ENCODE measurements at regions not wholly inside any gene's neighbourhood (a gene's known extent, or its start where the extent isn't known, plus 50 kb on each side); places are given as distances from the start of the nearest gene placed in this dataset.

DNA sequence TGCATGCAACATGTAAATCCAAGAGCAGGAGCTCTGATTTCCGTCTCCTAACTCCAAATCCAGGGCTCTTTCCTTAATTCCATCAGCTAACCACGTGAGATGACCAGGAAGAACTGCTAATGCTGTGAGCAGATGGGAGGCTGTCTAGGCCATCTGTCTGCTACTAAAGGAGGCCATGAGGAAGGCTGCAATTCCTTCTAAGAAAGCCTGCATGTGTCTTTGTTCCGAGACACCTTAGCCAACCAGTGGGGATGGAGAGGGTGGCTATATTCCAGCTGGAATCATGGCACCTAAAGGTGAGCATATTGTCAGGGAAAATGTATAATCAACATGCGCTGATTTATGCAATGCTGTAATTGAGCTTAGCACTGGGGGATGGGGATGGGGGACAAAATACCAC lies 267.2 kb upstream of the CDH5 start (continued):
- TF ChIP-seq E2F1 (CRISPR knock-in tag; IDR thresholded peaks at IDR 0.05) (no peak), ZNF671 (CRISPR knock-in tag; IDR thresholded peaks at IDR 0.05) (no peak), E2F5 (CRISPR knock-in tag; IDR thresholded peaks at IDR 0.05) (no peak), ZNF416 (CRISPR knock-in tag; IDR thresholded peaks at IDR 0.05) (no peak), NFE2L1 (CRISPR knock-in tag; IDR thresholded peaks at IDR 0.05) (no peak), NR1H2 (CRISPR knock-in tag; IDR thresholded peaks at IDR 0.05) (no peak), MLX (CRISPR knock-in tag; IDR thresholded peaks at IDR 0.05) (no peak)
- TF ChIP-seq, protein P1, sequence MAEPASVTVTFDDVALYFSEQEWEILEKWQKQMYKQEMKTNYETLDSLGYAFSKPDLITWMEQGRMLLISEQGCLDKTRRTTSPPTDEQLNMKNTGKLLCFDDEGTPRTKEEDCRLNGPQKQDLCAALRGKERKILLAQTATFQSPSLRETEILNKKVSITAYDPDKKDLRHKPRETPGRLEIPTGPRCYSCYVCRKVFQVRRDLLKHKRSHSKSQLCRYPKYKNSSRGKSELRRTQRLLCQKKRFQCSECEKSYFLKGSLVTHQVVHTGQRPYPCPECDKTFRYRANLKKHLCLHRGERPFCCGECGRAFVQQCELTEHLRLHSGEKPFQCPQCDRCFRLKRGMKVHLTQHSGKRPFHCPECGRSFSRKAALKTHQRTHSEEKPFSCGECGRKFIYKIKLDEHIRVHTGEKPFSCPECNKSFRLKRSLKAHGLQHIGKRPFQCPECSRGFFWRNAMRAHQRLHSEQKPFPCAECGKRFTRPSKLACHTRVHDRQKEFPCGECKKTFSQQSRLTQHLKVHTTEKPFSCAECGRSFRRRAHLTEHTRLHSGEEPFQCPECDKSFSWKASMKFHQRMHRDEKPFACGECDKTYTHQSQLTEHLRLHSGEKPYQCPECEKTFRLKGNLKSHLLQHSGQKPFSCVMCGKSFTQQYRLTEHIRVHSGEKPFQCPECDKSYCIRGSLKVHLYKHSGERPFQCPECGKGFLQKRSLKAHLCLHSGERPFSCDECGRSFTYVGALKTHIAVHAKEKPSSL (CRISPR knock-in tag; conservative IDR thresholded peaks at IDR 0.05): no peak
- TF ChIP-seq, protein P2, sequence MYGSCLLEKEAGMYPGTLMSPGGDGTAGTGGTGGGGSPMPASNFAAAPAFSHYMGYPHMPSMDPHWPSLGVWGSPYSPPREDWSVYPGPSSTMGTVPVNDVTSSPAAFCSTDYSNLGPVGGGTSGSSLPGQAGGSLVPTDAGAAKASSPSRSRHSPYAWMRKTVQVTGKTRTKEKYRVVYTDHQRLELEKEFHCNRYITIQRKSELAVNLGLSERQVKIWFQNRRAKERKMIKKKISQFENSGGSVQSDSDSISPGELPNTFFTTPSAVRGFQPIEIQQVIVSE (CRISPR knock-in tag; IDR thresholded peaks at IDR 0.05; ENCODE audit: borderline replicate concordance): no peak
- TF ChIP-seq, protein P3, sequence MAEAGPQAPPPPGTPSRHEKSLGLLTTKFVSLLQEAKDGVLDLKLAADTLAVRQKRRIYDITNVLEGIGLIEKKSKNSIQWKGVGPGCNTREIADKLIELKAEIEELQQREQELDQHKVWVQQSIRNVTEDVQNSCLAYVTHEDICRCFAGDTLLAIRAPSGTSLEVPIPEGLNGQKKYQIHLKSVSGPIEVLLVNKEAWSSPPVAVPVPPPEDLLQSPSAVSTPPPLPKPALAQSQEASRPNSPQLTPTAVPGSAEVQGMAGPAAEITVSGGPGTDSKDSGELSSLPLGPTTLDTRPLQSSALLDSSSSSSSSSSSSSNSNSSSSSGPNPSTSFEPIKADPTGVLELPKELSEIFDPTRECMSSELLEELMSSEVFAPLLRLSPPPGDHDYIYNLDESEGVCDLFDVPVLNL (CRISPR knock-in tag; IDR thresholded peaks at IDR 0.05; ENCODE audit: borderline replicate concordance, low read depth): no peak

- ChIA-PET CTCF (no interaction called here), POLR2A (no interaction called here)
- no peaks in the 10 kb centered on the region for H3K27me3 Mint-ChIP-seq (ENCODE audit: low read depth)
- no peak overlapping the region for H3K4me3 Mint-ChIP-seq
- ATAC-seq: no peak
- peaks cover 3% of the 10 kb centered on the region; the same call in 1 of the 2 replicates for H3K4me1 Mint-ChIP-seq
- no peak overlapping the region for H3K27ac Mint-ChIP-seq
- no peak for DNase-seq (ENCODE audit: low spot score)
- no peaks in the 10 kb centered on the region for H3K9me3 Mint-ChIP-seq
- no peaks in the 10 kb centered on the region for H3K36me3 Mint-ChIP-seq
- TF ChIP-seq SMAD3 (CRISPR knock-in tag; IDR thresholded peaks at IDR 0.05; ENCODE audit: borderline replicate concordance) (no peak), ELF4 (CRISPR knock-in tag; IDR thresholded peaks at IDR 0.05; ENCODE audit: low read depth) (no peak), ZBTB21 (CRISPR knock-in tag; IDR thresholded peaks at IDR 0.05; ENCODE audit: borderline replicate concordance) (no peak), ZNF232 (CRISPR knock-in tag; IDR thresholded peaks at IDR 0.05) (no peak), ZNF671 (CRISPR knock-in tag; IDR thresholded peaks at IDR 0.05) (no peak), KAT7 (CRISPR knock-in tag; IDR thresholded peaks at IDR 0.05; ENCODE audit: borderline replicate concordance) (no peak), ZNF138 (CRISPR knock-in tag; conservative IDR thresholded peaks at IDR 0.05) (no peak), SP1 (CRISPR knock-in tag; conservative IDR thresholded peaks at IDR 0.05) (no peak), HMGXB4 (CRISPR knock-in tag; IDR thresholded peaks at IDR 0.05) (no peak), FOXP4 (CRISPR knock-in tag; IDR thresholded peaks at IDR 0.05) (no peak)
- TF ChIP-seq, protein P4, sequence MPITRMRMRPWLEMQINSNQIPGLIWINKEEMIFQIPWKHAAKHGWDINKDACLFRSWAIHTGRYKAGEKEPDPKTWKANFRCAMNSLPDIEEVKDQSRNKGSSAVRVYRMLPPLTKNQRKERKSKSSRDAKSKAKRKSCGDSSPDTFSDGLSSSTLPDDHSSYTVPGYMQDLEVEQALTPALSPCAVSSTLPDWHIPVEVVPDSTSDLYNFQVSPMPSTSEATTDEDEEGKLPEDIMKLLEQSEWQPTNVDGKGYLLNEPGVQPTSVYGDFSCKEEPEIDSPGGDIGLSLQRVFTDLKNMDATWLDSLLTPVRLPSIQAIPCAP (CRISPR knock-in tag; IDR thresholded peaks at IDR 0.05): no peak
Measured at GRCh38 chr16:66097751-66098150, 268.7 kb upstream of the CDH5 start.

Measured in WTC11 (cell line).